ENCODE measurements at regions not wholly inside any gene's neighbourhood (a gene's known extent, or its start where the extent isn't known, plus 50 kb on each side); places are given as distances from the start of the nearest gene placed in this dataset.

GRCh38 chr10:10591715-10592341 is 425.8 kb upstream of the CELF2 start:
- no peak for ATAC-seq
- no peak overlapping the region for H3K4me3 ChIP-seq
- 46 to 57% methylated on average over 8 of the region's 8 CpGs for WGBS, 2 donors
- DNase-seq: no peak
- FAIRE-seq: no peak
- H3K9me3 ChIP-seq: no peaks in the 10 kb centered on the region
- no peak for TF ChIP-seq CTCF (IDR thresholded peaks at IDR 0.05)
- H3K36me3 ChIP-seq: no peaks in the 10 kb centered on the region
- intact Hi-C loops (cut with DNase I): no loop called here
- no peaks in the 10 kb centered on the region for H3K4me1 ChIP-seq
- H3K27ac ChIP-seq: no peak overlapping the region
- no peaks in the 10 kb centered on the region for H3K27me3 ChIP-seq

- H3K36me3 ChIP-seq: no peaks in the 10 kb centered on the region
- H3K4me3 ChIP-seq: no peak overlapping the region
- no peak for FAIRE-seq
- ATAC-seq: no peak
- no peaks in the 10 kb centered on the region for H3K4me1 ChIP-seq
- no peak overlapping the region for H3K27ac ChIP-seq
- no peak for TF ChIP-seq CTCF (IDR thresholded peaks at IDR 0.05)
- DNase-seq: no peak
- H3K9me3 ChIP-seq: no peaks in the 10 kb centered on the region
- WGBS, 2 donors: 59 to 71% methylated on average over 2 of the region's 2 CpGs
- intact Hi-C loops (cut with DNase I): no loop called here
- no peaks in the 10 kb centered on the region for H3K27me3 ChIP-seq
Measured at GRCh38 chr10:10596256-10596655, 421.4 kb upstream of the CELF2 start.

- DNase-seq (no peak), FAIRE-seq (no peak), ATAC-seq (no peak)
- 63 to 75% methylated on average over 5 of the region's 5 CpGs for WGBS, 2 donors
- no peaks in the 10 kb centered on the region for H3K36me3 ChIP-seq
- H3K4me1 ChIP-seq: no peaks in the 10 kb centered on the region
- H3K4me3 ChIP-seq: no peak overlapping the region
- no peaks in the 10 kb centered on the region for H3K27me3 ChIP-seq
- no peak overlapping the region for H3K27ac ChIP-seq
- intact Hi-C loops (cut with DNase I): no loop called here
- H3K9me3 ChIP-seq: no peaks in the 10 kb centered on the region
- TF ChIP-seq CTCF (IDR thresholded peaks at IDR 0.05): no peak
Measured at GRCh38 chr10:10598297-10598696, 419.4 kb upstream of the CELF2 start.

GRCh38 chr10:10600004-10600403 is 417.7 kb upstream of the CELF2 start:
- H3K4me3 ChIP-seq: no peak overlapping the region
- no peaks in the 10 kb centered on the region for H3K27me3 ChIP-seq
- DNase-seq (no peak), ATAC-seq (no peak), FAIRE-seq (no peak)
- 65 to 68% methylated on average over 5 of the region's 5 CpGs for WGBS, 2 donors
- intact Hi-C loops (cut with DNase I): no loop called here
- H3K27ac ChIP-seq: no peak overlapping the region
- H3K4me1 ChIP-seq: no peaks in the 10 kb centered on the region
- no peak for TF ChIP-seq CTCF (IDR thresholded peaks at IDR 0.05)
- no peaks in the 10 kb centered on the region for H3K36me3 ChIP-seq
- H3K9me3 ChIP-seq: no peaks in the 10 kb centered on the region

GRCh38 chr10:10605551-10606081 is 412.1 kb upstream of the CELF2 start:
- Histone ChIP-seq H3K36me3 (no peaks in the 10 kb centered on the region), H3K27me3 (no peaks in the 10 kb centered on the region), H3K9me3 (no peaks in the 10 kb centered on the region), H3K27ac (no peak overlapping the region), H3K4me1 (no peaks in the 10 kb centered on the region), H3K4me3 (no peak overlapping the region)
- ATAC-seq (peak in 3 of 4 donors; percentile 37 to 44 (median 39)), DNase-seq (no peak), FAIRE-seq (no peak)
- WGBS, 2 donors: 62 to 70% methylated on average over 9 of the region's 9 CpGs
- intact Hi-C loops (cut with DNase I): no loop called here
- TF ChIP-seq CTCF (IDR thresholded peaks at IDR 0.05): no peak
